Breast epithelium (tissue), 4 donors: ENCODE measurements at regions not wholly inside any gene's neighbourhood (a gene's known extent, or its start where the extent isn't known, plus 50 kb on each side); places are given as distances from the start of the nearest gene placed in this dataset.

Source experiments
- DNase-seq, 2 donors: peaks; one replicate each; pipeline ENCODE4 v3.0.0-alpha.2; 2019; ENCODE audit warnings: low spot score in 2 of 2
- H3K27ac ChIP-seq, 2 donors: fragments of 200-600 bp; sonication (generic) in 1 of 2; one replicate each; pipeline ENCODE4 v1.5.1; 2016 to 2019; ENCODE audit warnings: mild to moderate bottlenecking in 1 of 2
- H3K27me3 ChIP-seq, 2 donors: fragments of 200-600 bp; sonication (generic) in 1 of 2; one replicate each; pipeline versions ENCODE4 v1.5.1 to v1.6.0; 2017 to 2019; ENCODE audit warnings: control low read depth in 1 of 2, mild to moderate bottlenecking in 1 of 2
- H3K36me3 ChIP-seq: fragments of 200-600 bp; one replicate; pipeline ENCODE4 v1.5.1; 2019
- H3K4me1 ChIP-seq, 2 donors: fragments of 200-600 bp; sonication (generic); one replicate each; pipeline ENCODE4 v1.5.1; 2016 to 2019; ENCODE audit warnings: control low read depth in 1 of 2
- H3K4me3 ChIP-seq, 3 donors: fragments of 200-600 bp; sonication (generic); 1 replicate in 2 of 3; 2 replicates in 1 of 3; pipeline ENCODE4 v1.5.1; 2016 to 2019; ENCODE audit warnings: mild to moderate bottlenecking in 3 of 3, moderate library complexity in 2 of 3
- H3K9me3 ChIP-seq, 2 donors: fragments of 200-600 bp; sonication (generic) in 1 of 2; one replicate each; pipeline ENCODE4 v1.5.1; 2016 to 2019; ENCODE audit warnings: control low read depth in 1 of 2
- POLR2A ChIP-seq: fragments of 450-650 bp; IDR thresholded peaks from one replicate; pipeline ENCODE4 v1.6.1; 2016; ENCODE audit warnings: antibody characterized with exemption, mild to moderate bottlenecking, moderate library complexity
- POLR2AphosphoS5 ChIP-seq, 3 donors: sonication (generic); formaldehyde crosslinking; IDR thresholded peaks; one replicate each; pipeline ENCODE4 v1.6.1; 2017; ENCODE audit warnings: antibody characterized with exemption in 3 of 3
- intact Hi-C: fragments of 100-400 bp; cut with DNase I; formaldehyde crosslinking; loops from one replicate; pipeline ENCODE4 v1.15.1; 2023; ENCODE audit warnings: low total_unique reads
- TF ChIP-seq, protein P1 (sequence below), 3 donors: fragments of 450-650 bp; IDR thresholded peaks; one replicate each; pipeline ENCODE4 v1.5.1; 2016 to 2017; ENCODE audit warnings: antibody characterized with exemption in 3 of 3, mild to moderate bottlenecking in 3 of 3, moderate library complexity in 3 of 3

DNA sequence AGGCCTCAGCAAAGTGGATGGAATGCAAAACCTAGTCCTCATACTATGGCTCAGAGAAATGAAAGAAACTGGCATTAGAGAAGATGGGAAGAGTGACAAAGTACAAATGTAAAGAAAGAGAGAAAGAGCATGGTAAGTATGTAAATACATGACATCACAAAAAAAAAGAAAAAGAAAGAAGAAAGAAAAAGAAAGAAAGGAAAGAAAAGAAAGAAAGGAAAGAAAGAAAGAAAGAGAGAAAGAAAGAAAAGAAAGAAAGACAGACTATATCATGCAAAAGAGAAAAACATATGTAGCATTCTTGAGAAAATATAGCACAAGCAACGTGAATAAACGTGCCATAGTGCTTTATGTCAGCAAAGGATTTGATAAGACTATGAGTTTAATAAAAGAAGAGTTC is 76.1 kb upstream of the CACHD1 start:
- Histone ChIP-seq H3K27ac (no peak overlapping the region), H3K27me3 (no peaks in the 10 kb centered on the region), H3K4me3 (no peak overlapping the region), H3K4me1 (no peaks in the 10 kb centered on the region), H3K9me3 (no peaks in the 10 kb centered on the region), H3K36me3 (no peaks in the 10 kb centered on the region)
- DNase-seq, result no peak
- TF ChIP-seq POLR2A (no peak), POLR2AphosphoS5 (IDR thresholded peaks at IDR 0.05) (no peak)
- TF ChIP-seq, protein P1, sequence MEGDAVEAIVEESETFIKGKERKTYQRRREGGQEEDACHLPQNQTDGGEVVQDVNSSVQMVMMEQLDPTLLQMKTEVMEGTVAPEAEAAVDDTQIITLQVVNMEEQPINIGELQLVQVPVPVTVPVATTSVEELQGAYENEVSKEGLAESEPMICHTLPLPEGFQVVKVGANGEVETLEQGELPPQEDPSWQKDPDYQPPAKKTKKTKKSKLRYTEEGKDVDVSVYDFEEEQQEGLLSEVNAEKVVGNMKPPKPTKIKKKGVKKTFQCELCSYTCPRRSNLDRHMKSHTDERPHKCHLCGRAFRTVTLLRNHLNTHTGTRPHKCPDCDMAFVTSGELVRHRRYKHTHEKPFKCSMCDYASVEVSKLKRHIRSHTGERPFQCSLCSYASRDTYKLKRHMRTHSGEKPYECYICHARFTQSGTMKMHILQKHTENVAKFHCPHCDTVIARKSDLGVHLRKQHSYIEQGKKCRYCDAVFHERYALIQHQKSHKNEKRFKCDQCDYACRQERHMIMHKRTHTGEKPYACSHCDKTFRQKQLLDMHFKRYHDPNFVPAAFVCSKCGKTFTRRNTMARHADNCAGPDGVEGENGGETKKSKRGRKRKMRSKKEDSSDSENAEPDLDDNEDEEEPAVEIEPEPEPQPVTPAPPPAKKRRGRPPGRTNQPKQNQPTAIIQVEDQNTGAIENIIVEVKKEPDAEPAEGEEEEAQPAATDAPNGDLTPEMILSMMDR (IDR thresholded peaks at IDR 0.05), result no peak
- intact Hi-C loops, result no loop called here

DNA sequence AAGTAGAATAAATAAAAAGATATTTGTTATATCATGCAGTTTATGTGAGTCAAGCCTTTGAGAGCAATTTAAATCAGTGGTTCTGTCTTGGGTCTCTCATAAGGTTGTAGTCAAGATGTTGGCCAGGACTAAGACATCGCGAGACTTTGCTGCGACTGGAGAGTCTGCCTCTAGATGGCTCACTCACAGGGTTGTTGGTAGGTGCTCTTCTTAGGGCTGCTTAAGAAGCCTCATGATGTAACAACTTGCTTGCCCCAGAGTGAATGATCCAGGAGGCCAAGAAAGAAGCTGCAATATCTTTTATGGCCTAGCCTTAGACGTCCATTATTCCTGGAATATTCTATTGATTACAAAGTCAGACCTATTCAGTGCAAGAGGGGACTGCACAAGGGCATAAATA is 73.1 kb upstream of the CACHD1 start:
- DNase-seq, result no peak
- no peak overlapping the region for H3K4me3 ChIP-seq
- TF ChIP-seq POLR2A (no peak), POLR2AphosphoS5 (IDR thresholded peaks at IDR 0.05) (no peak)
- TF ChIP-seq, protein P1 (IDR thresholded peaks at IDR 0.05), result no peak
- intact Hi-C loops, result no loop called here
- H3K9me3 ChIP-seq, result no peaks in the 10 kb centered on the region
- no peaks in the 10 kb centered on the region for H3K4me1 ChIP-seq
- H3K27me3 ChIP-seq, result no peaks in the 10 kb centered on the region
- H3K36me3 ChIP-seq, result no peaks in the 10 kb centered on the region
- H3K27ac ChIP-seq, result no peak overlapping the region

DNA sequence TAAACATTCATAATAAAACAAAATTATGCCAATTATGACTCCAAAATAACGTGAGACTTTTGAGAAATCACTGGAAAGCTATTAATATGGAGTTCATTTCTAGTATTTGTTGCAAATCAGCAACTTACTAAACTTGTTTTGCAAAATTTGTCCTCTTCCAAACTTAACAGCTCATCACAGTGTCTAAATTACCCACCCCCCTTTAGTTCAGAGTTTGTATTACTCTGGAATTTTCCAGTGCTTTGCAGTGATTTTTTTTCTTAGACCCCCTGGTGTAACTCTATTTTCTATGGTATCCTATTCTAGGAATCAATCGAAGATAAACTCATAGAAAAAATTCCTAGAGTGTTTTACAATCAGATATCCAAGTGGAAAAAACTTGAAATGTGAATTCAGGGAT is 72.4 kb upstream of the CACHD1 start:
- TF ChIP-seq, protein P1 (IDR thresholded peaks at IDR 0.05), result no peak
- no peak overlapping the region for H3K4me3 ChIP-seq
- no peaks in the 10 kb centered on the region for H3K36me3 ChIP-seq
- H3K27ac ChIP-seq, result no peak overlapping the region
- intact Hi-C loops, result no loop called here
- H3K27me3 ChIP-seq, result no peaks in the 10 kb centered on the region
- DNase-seq, result no peak
- H3K9me3 ChIP-seq, result no peaks in the 10 kb centered on the region
- H3K4me1 ChIP-seq, result no peaks in the 10 kb centered on the region

DNA sequence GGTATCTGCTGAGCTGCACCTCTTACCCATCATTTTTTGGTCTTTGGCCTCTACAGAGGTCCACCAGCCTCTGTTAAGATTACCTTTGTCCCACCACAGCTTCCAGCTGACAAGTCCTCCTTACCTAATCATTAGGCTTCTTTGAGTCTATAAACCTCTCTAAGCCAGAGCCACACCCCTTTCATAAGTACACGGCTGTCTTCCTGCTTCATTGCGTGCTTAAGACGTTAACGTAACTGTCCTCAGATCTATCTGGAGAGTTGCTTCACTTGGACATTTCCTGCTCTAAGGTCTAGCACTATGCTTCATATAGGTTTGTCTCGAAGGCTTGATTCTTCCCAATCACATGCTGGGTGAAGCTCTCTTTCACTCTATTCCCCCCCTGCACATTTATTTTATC is 71.0 kb upstream of the CACHD1 start:
- no peak for DNase-seq
- no peak overlapping the region for H3K27ac ChIP-seq
- H3K4me3 ChIP-seq, result no peak overlapping the region
- TF ChIP-seq, protein P1 (IDR thresholded peaks at IDR 0.05), result no peak
- no peaks in the 10 kb centered on the region for H3K4me1 ChIP-seq
- H3K9me3 ChIP-seq, result no peaks in the 10 kb centered on the region
- H3K27me3 ChIP-seq, result no peaks in the 10 kb centered on the region
- H3K36me3 ChIP-seq, result no peaks in the 10 kb centered on the region
- intact Hi-C loops, result no loop called here

DNA sequence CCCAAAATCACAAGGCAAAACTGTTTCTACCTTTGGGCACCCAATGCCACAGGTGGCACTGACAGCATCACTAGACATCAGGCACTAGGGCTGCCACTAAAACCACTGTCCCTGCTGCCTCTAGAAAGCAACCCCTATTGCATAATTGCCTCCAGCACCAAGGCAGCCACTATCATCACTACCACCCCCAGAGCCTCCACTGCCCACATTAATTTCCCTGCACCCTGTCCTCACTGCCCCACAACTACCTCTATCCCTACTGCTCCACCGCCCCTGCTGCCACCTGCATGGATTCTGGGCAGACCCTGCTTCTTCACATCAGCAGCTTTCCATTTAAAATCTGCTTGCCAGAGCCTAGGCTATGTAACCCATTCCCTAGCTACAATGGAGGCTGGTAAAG is 68.6 kb upstream of the CACHD1 start:
- TF ChIP-seq, protein P1 (IDR thresholded peaks at IDR 0.05), result no peak
- no peak for TF ChIP-seq POLR2AphosphoS5 (IDR thresholded peaks at IDR 0.05)
- no peak for TF ChIP-seq POLR2A
- Histone ChIP-seq H3K4me1 (no peaks in the 10 kb centered on the region), H3K27ac (no peak overlapping the region), H3K9me3 (no peaks in the 10 kb centered on the region), H3K4me3 (no peak overlapping the region), H3K36me3 (no peaks in the 10 kb centered on the region), H3K27me3 (no peaks in the 10 kb centered on the region)
- DNase-seq, result no peak
- intact Hi-C loops, result no loop called here
